GM13976 (cell line): ENCODE measurements at regions not wholly inside any gene's neighbourhood (a gene's known extent, or its start where the extent isn't known, plus 50 kb on each side); places are given as distances from the start of the nearest gene placed in this dataset.

Experiments
- DNase-seq: peaks from one replicate; pipeline ENCODE4 v3.0.0; 2012; ENCODE audit warnings: low spot score
- CTCF ChIP-seq: IDR thresholded peaks from 2 replicates; pipeline ENCODE4 v1.5.1; 2012; ENCODE audit warnings: borderline replicate concordance, mild to moderate bottlenecking; ENCODE audit not compliant: insufficient read depth; ENCODE audit errors: extremely low read depth, missing control alignments, control extremely low read depth
- in situ Hi-C: fragments of 300-500 bp; cut with MboI; formaldehyde crosslinking; loops from one replicate; pipeline ENCODE4 v1.12.0; 2022; ENCODE audit warnings: low sequenced_read_pairs, mixed read lengths, inconsistent platforms; ENCODE audit not compliant: unreplicated experiment

- TF ChIP-seq CTCF = no peak
- in situ Hi-C loops = no loop called here
- DNase-seq = no peak
Measured at GRCh38 chr4:4675051-4675581, 133.3 kb upstream of the STX18 start.

- no peak for DNase-seq
- in situ Hi-C loops = no loop called here
- TF ChIP-seq CTCF = no peak
Measured at GRCh38 chr4:4673070-4673469, 131.2 kb upstream of the STX18 start.

GRCh38 chr4:4672402-4672801 lies 130.6 kb upstream of the STX18 start:
- in situ Hi-C loops = no loop called here
- DNase-seq = no peak
- no peak for TF ChIP-seq CTCF

GRCh38 chr4:4671774-4672349 lies 130.0 kb upstream of the STX18 start:
- TF ChIP-seq CTCF = no peak
- in situ Hi-C loops = no loop called here
- no peak for DNase-seq

- no peak for TF ChIP-seq CTCF
- in situ Hi-C loops = no loop called here
- DNase-seq = no peak
Measured at GRCh38 chr4:4670869-4671268, 129.0 kb upstream of the STX18 start.

- in situ Hi-C loops = no loop called here
- no peak for DNase-seq
- no peak for TF ChIP-seq CTCF
Measured at GRCh38 chr4:4668355-4669210, 126.7 kb upstream of the STX18 start.
